ENCODE measurements at regions not wholly inside any gene's neighbourhood (a gene's known extent, or its start where the extent isn't known, plus 50 kb on each side); places are given as distances from the start of the nearest gene placed in this dataset.

DNA sequence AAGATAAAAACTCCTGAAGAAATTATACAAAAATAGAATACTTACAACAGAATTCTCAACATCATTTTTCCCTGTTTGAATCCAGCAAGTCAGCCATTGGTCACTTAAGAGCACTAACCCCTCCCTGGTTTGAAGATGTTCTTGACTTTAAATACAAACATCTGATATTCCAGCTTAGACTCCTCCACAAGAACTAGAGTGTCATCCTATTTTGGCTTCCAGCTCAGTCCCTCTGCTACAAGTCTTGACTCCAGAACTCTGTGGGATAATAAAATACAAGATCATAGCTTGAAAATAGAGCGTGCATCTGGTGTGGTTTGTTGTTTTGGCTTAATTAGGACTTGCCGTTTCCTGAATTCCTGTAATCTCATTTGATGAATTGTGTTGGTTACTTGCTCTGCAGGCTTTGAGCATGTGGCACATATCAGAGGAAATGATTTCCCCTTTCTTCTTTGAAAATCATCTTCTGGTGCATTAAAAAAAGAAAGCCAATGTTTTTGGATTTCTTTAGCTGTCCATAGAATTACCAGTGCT is 63.7 kb upstream of the DPT start:
- no peak for DNase-seq (ENCODE audit: low spot score)
- TF ChIP-seq CTCF (IDR thresholded peaks at IDR 0.05) = no peak
- H3K27ac ChIP-seq = no peak overlapping the region
- H3K4me3 ChIP-seq = no peak overlapping the region

DNA sequence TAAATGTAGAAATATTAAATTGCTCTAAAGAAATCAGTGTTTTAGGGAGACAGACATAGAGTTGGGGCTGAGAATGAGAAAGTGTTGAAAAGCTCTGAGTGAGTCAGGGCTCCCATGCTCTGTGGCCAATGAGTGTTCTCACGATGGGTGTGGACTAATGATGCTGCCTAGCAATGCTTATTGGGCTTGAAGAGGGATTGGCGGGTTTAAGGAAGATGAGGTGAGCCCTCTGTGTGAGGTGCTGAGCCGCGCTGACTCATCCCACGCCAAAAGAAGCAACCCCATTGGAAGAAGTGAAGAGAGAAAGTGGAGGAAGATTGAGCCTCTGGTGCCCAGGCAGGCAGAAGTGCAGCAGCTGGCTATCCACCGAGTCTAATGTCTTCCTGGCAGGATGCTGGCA is 65.1 kb upstream of the DPT start:
- Histone ChIP-seq H3K27ac (no peak overlapping the region), H3K4me3 (no peak overlapping the region)
- DNase-seq (ENCODE audit: low spot score) = no peak
- no peak for TF ChIP-seq CTCF (IDR thresholded peaks at IDR 0.05)

GRCh38 chr1:168795681-168796080 is 66.7 kb upstream of the DPT start:
- no peak overlapping the region for H3K27ac ChIP-seq
- no peak overlapping the region for H3K4me3 ChIP-seq
- no peak for TF ChIP-seq CTCF (IDR thresholded peaks at IDR 0.05)
- DNase-seq (ENCODE audit: low spot score) = no peak

GRCh38 chr1:168799927-168800605 is 71.1 kb upstream of the DPT start:
- no peak for DNase-seq (ENCODE audit: low spot score)
- no peak overlapping the region for H3K27ac ChIP-seq
- no peak overlapping the region for H3K4me3 ChIP-seq
- no peak for TF ChIP-seq CTCF (IDR thresholded peaks at IDR 0.05)

DNA sequence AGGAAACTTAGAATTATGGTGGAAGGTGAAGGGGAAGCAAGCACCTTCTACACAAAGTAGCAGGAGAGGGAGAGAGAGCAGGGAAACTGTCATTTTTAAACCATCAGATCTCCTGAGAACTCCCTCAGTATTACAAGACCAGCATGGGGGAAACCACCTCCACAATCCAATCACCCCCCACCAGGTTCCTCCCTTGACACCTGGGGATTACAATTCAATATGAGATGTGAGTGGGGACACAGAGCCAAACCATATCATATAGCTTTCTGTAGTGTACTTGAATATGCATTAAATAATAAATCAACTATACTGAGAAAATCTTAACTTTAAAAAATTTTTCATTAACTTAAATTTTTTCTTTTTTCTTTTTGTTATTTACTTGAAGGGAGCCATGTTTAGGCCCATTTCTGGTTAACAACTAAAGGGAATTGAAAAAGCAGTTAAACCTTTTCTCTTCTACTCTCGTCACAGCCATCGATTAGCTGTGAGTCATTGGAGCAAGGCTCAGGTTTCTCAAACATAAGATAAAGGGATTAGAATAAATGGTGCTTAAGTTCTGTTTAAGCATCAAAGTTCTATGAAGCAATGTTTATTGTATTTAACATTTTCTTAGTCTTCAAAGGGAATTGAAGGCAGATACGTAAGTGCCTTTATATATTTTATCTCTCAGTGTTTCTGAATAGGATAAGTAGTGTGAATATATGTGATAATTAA is 72.2 kb upstream of the DPT start:
- no peak for DNase-seq (ENCODE audit: low spot score)
- H3K27ac ChIP-seq = no peak overlapping the region
- TF ChIP-seq CTCF (IDR thresholded peaks at IDR 0.05) = no peak

DNA sequence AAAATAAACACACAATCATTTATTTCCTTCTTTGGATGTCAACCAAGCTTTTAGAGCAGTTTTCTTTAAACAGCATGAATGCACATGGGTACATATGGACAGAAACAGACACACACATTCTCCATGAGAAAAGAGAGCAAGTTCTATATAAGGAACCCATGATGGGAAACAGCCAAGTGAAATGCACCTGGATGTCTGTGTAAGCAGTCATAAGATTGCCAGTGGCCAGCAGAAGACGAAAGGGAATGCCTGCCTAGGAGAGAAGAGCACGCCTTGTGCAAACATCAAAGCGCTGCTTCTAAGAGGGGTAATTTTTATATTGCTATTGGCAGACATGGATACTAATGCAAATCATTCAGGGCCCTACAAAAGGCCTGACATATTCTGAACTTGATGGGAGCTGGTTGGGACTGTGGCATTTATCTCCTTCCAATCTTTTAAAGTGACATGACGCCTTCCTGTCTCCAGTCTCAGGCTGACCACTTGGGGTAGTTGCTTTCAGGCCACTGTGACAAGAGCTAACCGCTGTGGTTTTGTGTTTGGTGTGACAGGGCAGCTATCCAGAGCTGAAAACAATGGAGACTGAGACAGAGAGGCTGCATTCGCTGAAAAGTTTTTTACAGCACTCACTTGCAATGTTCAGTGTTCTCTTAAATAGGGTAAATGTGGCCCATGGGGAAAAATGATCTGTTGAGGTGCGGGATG is 75.0 kb upstream of the DPT start:
- no peak for DNase-seq (ENCODE audit: low spot score)
- no peak for TF ChIP-seq CTCF (IDR thresholded peaks at IDR 0.05)

More for the DNA sequence above, 72.2 kb upstream of the DPT start:
- no peak overlapping the region for H3K4me3 ChIP-seq

More for the DNA sequence above, 75.0 kb upstream of the DPT start:
- H3K4me3 ChIP-seq = no peak overlapping the region
- H3K27ac ChIP-seq = no peak overlapping the region

Data from coronary artery (tissue), 2 donors.